Vagina (tissue), 2 donors: ENCODE measurements at regions not wholly inside any gene's neighbourhood (a gene's known extent, or its start where the extent isn't known, plus 50 kb on each side); places are given as distances from the start of the nearest gene placed in this dataset.

Experiments used
- DNase-seq, 2 donors: peaks; one replicate each; pipeline ENCODE4 v3.0.0-alpha.2; 2017; ENCODE audit errors: extremely low spot score in 2 of 2
- H3K27ac ChIP-seq: fragments of 200-600 bp; sonication (generic); one replicate; pipeline ENCODE4 v1.5.1; 2019
- H3K27me3 ChIP-seq: fragments of 200-600 bp; sonication (generic); one replicate; pipeline ENCODE4 v1.5.1; 2019
- H3K36me3 ChIP-seq, 2 donors: fragments of 200-600 bp; sonication (generic); one replicate each; pipeline ENCODE4 v1.5.1; 2017 to 2019
- H3K4me1 ChIP-seq: fragments of 200-600 bp; sonication (generic); one replicate; pipeline ENCODE4 v1.5.1; 2019
- H3K4me3 ChIP-seq, 2 donors: fragments of 200-600 bp; sonication (generic); 1 replicate in 1 of 2; 2 replicates in 1 of 2; pipeline ENCODE4 v1.5.1; 2016 to 2019
- H3K9me3 ChIP-seq: fragments of 200-600 bp; sonication (generic); one replicate; pipeline ENCODE4 v1.5.1; 2019
- POLR2A ChIP-seq, 2 donors: fragments of 450-650 bp; IDR thresholded peaks; one replicate each; pipeline ENCODE4 v1.6.1; 2017; ENCODE audit warnings: antibody characterized with exemption in 2 of 2, mild to moderate bottlenecking in 2 of 2, moderate library complexity in 2 of 2
- POLR2AphosphoS5 ChIP-seq, 2 donors: sonication (generic); formaldehyde crosslinking; IDR thresholded peaks; one replicate each; pipeline ENCODE4 v1.9.0; 2017; ENCODE audit warnings: antibody characterized with exemption in 2 of 2, mild to moderate bottlenecking in 2 of 2, low read depth in 1 of 2; ENCODE audit not compliant: insufficient read depth in 1 of 2
- intact Hi-C: fragments of 100-400 bp; cut with DNase I; formaldehyde crosslinking; loops from one replicate; pipeline ENCODE4 v1.15.1; 2023
- TF ChIP-seq, protein P1 (sequence below), 3 experiments: fragments of 450-650 bp in 2 of 3; fragments of 200-600 bp in 1 of 3; sonication (generic) in 1 of 3; IDR thresholded peaks; one replicate each; pipeline ENCODE4 v1.5.1; 2017 to 2019; ENCODE audit warnings: antibody characterized with exemption in 3 of 3, mild to moderate bottlenecking in 2 of 3, moderate library complexity in 2 of 3

DNA sequence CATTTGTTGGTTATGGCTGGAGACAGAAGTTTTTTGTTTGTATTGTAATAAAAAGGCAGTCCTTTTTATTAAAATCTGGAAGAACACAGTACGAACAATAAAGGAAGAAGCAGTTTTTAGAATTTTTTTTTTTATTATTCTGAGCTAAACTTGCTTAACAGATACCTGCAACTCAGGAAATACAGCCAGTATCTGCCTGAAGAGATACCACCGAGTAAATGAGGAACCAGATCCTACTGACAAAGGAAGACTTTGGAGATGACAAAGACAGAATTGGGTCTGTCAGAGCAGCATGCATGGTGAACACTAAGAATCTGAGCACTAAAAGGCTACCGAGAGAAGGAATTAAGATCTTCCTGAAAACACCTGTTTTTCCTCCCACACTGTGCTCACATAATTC is 1335.9 kb upstream of the SORCS1 start:
- no peak for TF ChIP-seq POLR2A (IDR thresholded peaks at IDR 0.05)
- TF ChIP-seq POLR2AphosphoS5 (IDR thresholded peaks at IDR 0.05; ENCODE audit: insufficient read depth in 1 of 2, low read depth in 1 of 2) = no peak
- TF ChIP-seq, protein P1, sequence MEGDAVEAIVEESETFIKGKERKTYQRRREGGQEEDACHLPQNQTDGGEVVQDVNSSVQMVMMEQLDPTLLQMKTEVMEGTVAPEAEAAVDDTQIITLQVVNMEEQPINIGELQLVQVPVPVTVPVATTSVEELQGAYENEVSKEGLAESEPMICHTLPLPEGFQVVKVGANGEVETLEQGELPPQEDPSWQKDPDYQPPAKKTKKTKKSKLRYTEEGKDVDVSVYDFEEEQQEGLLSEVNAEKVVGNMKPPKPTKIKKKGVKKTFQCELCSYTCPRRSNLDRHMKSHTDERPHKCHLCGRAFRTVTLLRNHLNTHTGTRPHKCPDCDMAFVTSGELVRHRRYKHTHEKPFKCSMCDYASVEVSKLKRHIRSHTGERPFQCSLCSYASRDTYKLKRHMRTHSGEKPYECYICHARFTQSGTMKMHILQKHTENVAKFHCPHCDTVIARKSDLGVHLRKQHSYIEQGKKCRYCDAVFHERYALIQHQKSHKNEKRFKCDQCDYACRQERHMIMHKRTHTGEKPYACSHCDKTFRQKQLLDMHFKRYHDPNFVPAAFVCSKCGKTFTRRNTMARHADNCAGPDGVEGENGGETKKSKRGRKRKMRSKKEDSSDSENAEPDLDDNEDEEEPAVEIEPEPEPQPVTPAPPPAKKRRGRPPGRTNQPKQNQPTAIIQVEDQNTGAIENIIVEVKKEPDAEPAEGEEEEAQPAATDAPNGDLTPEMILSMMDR (IDR thresholded peaks at IDR 0.05) = no peak
- H3K4me1 ChIP-seq = no peaks in the 10 kb centered on the region
- intact Hi-C loops = no loop called here
- no peaks in the 10 kb centered on the region for H3K36me3 ChIP-seq
- H3K27ac ChIP-seq = no peak overlapping the region
- H3K27me3 ChIP-seq = no peaks in the 10 kb centered on the region
- no peak overlapping the region for H3K4me3 ChIP-seq
- no peak for DNase-seq
- H3K9me3 ChIP-seq = no peaks in the 10 kb centered on the region

DNA sequence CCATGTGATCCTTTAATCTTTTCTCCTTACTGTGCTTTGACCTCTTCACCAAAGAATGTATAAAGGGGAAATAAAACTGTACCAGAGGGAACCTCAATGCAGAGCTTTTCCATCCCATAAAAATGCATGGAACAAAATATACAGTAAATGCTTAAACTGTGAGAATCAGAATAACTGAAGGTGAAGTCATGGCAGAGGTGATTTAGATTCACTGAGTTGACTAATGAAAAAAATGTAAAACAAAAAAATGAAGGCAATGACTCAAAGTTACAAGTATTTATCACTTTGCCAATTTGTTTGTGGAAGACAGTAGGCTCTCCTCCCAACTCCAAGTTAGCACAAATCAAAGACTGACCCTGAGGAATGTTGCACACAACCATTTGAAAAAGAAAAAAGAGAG is 1331.6 kb upstream of the SORCS1 start:
- DNase-seq = no peak
- no peak overlapping the region for H3K27ac ChIP-seq
- intact Hi-C loops = no loop called here
- no peaks in the 10 kb centered on the region for H3K36me3 ChIP-seq
- TF ChIP-seq POLR2AphosphoS5 (IDR thresholded peaks at IDR 0.05; ENCODE audit: insufficient read depth in 1 of 2, low read depth in 1 of 2) (no peak), POLR2A (IDR thresholded peaks at IDR 0.05) (no peak)
- TF ChIP-seq, protein P1 (IDR thresholded peaks at IDR 0.05) = no peak
- H3K4me3 ChIP-seq = no peak overlapping the region
- no peaks in the 10 kb centered on the region for H3K27me3 ChIP-seq
- H3K9me3 ChIP-seq = no peaks in the 10 kb centered on the region
- no peaks in the 10 kb centered on the region for H3K4me1 ChIP-seq

DNA sequence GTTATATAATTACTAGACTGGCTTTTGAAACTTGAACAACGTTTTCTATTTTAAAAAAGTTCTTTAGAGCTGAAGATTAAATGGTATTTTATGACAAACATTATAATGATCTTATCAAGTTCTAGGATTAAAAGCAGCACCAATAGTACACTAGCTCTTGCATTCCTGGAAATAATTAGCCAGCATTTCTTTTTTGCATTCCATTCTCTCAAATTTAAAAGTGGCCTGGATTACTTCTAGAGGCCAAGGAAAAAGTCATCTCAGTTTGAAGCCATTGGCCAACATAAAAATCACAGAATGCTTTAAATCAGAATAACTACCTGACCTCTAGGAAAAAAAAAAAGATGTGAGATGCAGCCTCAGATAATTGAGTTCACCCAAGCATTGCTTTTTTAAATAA is 1326.4 kb upstream of the SORCS1 start:
- no peak overlapping the region for H3K4me3 ChIP-seq
- no peak for DNase-seq
- no peak overlapping the region for H3K27ac ChIP-seq
- intact Hi-C loops = no loop called here
- no peaks in the 10 kb centered on the region for H3K4me1 ChIP-seq
- no peaks in the 10 kb centered on the region for H3K27me3 ChIP-seq
- no peaks in the 10 kb centered on the region for H3K36me3 ChIP-seq
- TF ChIP-seq, protein P1 (IDR thresholded peaks at IDR 0.05) = no peak
- no peak for TF ChIP-seq POLR2A (IDR thresholded peaks at IDR 0.05)
- TF ChIP-seq POLR2AphosphoS5 (IDR thresholded peaks at IDR 0.05; ENCODE audit: insufficient read depth in 1 of 2, low read depth in 1 of 2) = no peak
- H3K9me3 ChIP-seq = no peaks in the 10 kb centered on the region

DNA sequence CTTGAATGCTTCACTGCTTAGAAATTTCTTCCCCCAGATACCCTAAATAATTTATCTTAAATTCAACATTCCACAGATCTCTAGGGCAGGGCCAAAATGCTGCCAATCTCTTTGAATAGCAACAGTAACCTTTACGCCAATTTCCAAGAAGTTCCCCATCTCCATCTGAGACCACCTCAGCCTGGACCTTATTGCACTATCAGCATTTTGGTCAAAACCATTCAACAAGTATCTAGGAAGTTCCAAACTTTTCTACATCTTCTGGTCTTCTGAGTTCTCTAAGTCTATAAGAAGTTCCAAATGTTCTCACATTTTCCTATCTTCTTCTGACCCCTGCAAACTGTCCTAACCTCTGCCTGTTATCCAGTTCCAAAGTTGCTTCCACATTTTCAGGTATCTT is 1306.9 kb upstream of the SORCS1 start:
- no peaks in the 10 kb centered on the region for H3K27me3 ChIP-seq
- no peaks in the 10 kb centered on the region for H3K9me3 ChIP-seq
- H3K27ac ChIP-seq = no peak overlapping the region
- TF ChIP-seq, protein P1 (IDR thresholded peaks at IDR 0.05) = no peak
- no peak for TF ChIP-seq POLR2AphosphoS5 (IDR thresholded peaks at IDR 0.05; ENCODE audit: insufficient read depth in 1 of 2, low read depth in 1 of 2)
- no peak for TF ChIP-seq POLR2A (IDR thresholded peaks at IDR 0.05)
- intact Hi-C loops = no loop called here
- no peak overlapping the region for H3K4me3 ChIP-seq
- no peaks in the 10 kb centered on the region for H3K4me1 ChIP-seq
- H3K36me3 ChIP-seq = no peaks in the 10 kb centered on the region
- no peak for DNase-seq

DNA sequence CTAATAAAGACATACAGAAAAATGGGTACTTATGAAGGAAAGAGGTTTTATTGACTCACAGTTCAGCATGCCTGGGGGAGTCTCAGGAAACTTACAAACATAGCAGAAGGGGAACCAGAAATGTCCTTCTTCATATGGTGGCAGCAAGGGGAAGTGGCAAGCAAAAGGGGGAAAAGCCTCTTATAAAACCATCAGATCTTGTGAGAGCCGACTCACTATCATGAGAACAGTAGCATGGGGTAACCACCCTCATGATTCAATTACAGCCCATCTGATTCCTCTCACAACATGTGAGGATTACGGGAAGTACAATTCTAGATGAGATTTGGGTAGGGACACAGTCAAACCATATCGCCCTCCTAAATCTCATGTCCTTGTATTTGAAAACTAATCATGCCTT is 1305.4 kb upstream of the SORCS1 start:
- intact Hi-C loops = no loop called here
- H3K36me3 ChIP-seq = no peaks in the 10 kb centered on the region
- no peaks in the 10 kb centered on the region for H3K27me3 ChIP-seq
- no peak overlapping the region for H3K27ac ChIP-seq
- TF ChIP-seq, protein P1 (IDR thresholded peaks at IDR 0.05) = no peak
- no peak for DNase-seq
- H3K4me3 ChIP-seq = no peak overlapping the region
- H3K4me1 ChIP-seq = no peaks in the 10 kb centered on the region
- no peaks in the 10 kb centered on the region for H3K9me3 ChIP-seq
